ENCODE measurements at regions not wholly inside any gene's neighbourhood (a gene's known extent, or its start where the extent isn't known, plus 50 kb on each side); places are given as distances from the start of the nearest gene placed in this dataset.
"Not testable (repeated sequence)": the region's sequence is repeated elsewhere in the genome, so short reads cannot be mapped to it uniquely, and the experiment has no call there.

DNA sequence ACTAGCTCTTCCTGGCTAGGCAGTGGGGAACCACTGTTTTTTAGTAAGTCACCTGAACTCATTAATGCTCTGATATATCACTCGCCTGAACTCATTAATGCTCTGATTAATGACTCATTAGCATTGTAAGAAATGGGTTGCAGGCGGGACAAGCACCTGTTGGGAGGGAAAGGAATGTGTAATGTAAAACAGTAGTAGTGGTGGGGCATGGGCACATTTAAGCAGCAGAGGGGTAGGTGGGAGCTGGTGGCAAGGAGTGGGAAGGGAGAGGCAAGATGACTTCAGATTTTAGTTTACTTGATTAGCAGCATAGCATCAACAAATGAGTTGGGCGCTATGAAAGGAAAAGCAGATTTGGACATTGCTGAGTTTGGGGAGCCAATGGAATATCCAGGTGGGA is 68.2 kb downstream of the SYT15B start:
- H3K36me3 ChIP-seq (ENCODE audit: control insufficient read depth, insufficient read depth, low read length); H4K5ac ChIP-seq (ENCODE audit: low read length); H3K9ac ChIP-seq (ENCODE audit: low read length); H3K27ac ChIP-seq (ENCODE audit: low read depth, low read length); H2AK5ac ChIP-seq (ENCODE audit: low read length); H3K56ac ChIP-seq (ENCODE audit: low read length); H3K79me1 ChIP-seq (ENCODE audit: low read length); H2BK120ac ChIP-seq (ENCODE audit: low read depth, low read length); H3K4me1 ChIP-seq (ENCODE audit: control insufficient read depth, low read depth, low read length); DNase-seq; H3K18ac ChIP-seq (ENCODE audit: low read length); H3K27me3 ChIP-seq (ENCODE audit: insufficient read depth, low read length, poor library complexity); H2BK15ac ChIP-seq (replicated peaks; ENCODE audit: low read depth); H3K4me3 ChIP-seq (ENCODE audit: low read length); H4K8ac ChIP-seq (ENCODE audit: low read depth, low read length); H3K4me2 ChIP-seq (ENCODE audit: low read length); H3K4ac ChIP-seq (ENCODE audit: low read depth, low read length); H3K23ac ChIP-seq (ENCODE audit: low read length); H3K79me2 ChIP-seq (ENCODE audit: control insufficient read depth, insufficient read depth, low read length); H2BK5ac ChIP-seq (ENCODE audit: low read length): not testable (repeated sequence)
- WGBS (ENCODE audit: extremely low coverage, insufficient coverage, low lambda C conversion rate): no CpG with 5 or more reads among the region's 3 CpGs

DNA sequence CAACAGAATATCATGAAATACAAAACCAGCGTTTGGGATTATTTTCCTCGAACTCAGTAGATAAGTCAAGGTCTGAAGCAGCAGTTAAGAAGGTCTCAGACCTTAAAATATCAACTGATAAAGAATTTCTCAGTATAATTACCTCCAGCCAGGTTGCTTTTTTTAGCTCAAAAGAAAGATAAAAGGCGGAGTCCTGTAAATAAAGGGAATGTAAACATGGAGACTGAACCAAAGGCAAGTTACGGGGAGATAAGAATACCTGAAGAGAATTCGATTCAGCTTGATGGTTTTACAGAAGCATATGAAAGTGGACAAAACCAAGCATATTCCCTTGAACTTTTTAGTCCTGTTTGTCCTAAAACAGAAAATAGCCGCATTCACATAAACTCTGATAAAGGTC is 73.1 kb downstream of the SYT15B start:
- not testable (repeated sequence) for H3K27me3 ChIP-seq (ENCODE audit: insufficient read depth, low read length, poor library complexity); H4K5ac ChIP-seq (ENCODE audit: low read length); DNase-seq; H3K4me3 ChIP-seq (ENCODE audit: low read length); H3K79me1 ChIP-seq (ENCODE audit: low read length); H3K56ac ChIP-seq (ENCODE audit: low read length); H3K4me2 ChIP-seq (ENCODE audit: low read length); H3K4me1 ChIP-seq (ENCODE audit: control insufficient read depth, low read depth, low read length); H4K8ac ChIP-seq (ENCODE audit: low read depth, low read length); H2BK15ac ChIP-seq (replicated peaks; ENCODE audit: low read depth); H2BK5ac ChIP-seq (ENCODE audit: low read length); H3K79me2 ChIP-seq (ENCODE audit: control insufficient read depth, insufficient read depth, low read length); H3K27ac ChIP-seq (ENCODE audit: low read depth, low read length); H3K23ac ChIP-seq (ENCODE audit: low read length); H2AK5ac ChIP-seq (ENCODE audit: low read length); H3K4ac ChIP-seq (ENCODE audit: low read depth, low read length); H3K9ac ChIP-seq (ENCODE audit: low read length); H2BK120ac ChIP-seq (ENCODE audit: low read depth, low read length); H3K18ac ChIP-seq (ENCODE audit: low read length); H3K36me3 ChIP-seq (ENCODE audit: control insufficient read depth, insufficient read depth, low read length)
- WGBS (ENCODE audit: extremely low coverage, insufficient coverage, low lambda C conversion rate): no CpG with 5 or more reads among the region's 6 CpGs

DNA sequence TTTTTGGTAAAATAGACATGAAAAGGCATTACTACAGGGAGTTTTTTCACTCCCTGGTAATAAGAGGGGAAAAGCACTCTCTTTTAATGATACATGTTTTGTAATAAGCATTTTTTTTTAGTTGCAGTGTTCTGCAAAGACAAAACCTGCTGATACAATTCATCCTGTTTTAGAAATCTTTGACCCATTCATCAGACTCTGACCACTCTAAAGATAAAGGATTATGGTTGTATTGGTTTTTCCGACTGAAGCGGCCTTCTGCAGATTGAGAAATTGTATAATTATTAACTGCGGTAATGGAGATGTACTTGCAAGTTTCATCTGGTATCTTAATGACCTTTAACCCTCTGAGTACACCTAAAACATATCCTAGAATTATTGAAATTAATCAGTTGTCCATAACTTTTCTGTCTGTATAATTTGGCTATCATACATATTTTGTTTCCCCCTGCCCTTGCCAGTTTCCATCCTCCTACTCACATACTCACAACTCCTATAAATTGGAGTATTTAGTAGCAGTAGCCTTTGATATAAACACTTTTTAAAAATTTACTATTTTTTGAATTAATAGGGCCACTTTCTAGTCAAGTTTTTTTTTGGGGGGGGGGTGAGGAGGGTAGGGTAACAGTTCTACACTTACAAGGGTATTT is 79.4 kb downstream of the SYT15B start:
- H3K4me1 ChIP-seq (ENCODE audit: control insufficient read depth, low read depth, low read length); H3K4me3 ChIP-seq (ENCODE audit: low read length); H3K23ac ChIP-seq (ENCODE audit: low read length); H3K18ac ChIP-seq (ENCODE audit: low read length); H2AK5ac ChIP-seq (ENCODE audit: low read length); H2BK5ac ChIP-seq (ENCODE audit: low read length); H3K36me3 ChIP-seq (ENCODE audit: control insufficient read depth, insufficient read depth, low read length); H2BK120ac ChIP-seq (ENCODE audit: low read depth, low read length); H3K27ac ChIP-seq (ENCODE audit: low read depth, low read length); H2BK15ac ChIP-seq (replicated peaks; ENCODE audit: low read depth); H4K8ac ChIP-seq (ENCODE audit: low read depth, low read length); H3K4ac ChIP-seq (ENCODE audit: low read depth, low read length); H3K56ac ChIP-seq (ENCODE audit: low read length); DNase-seq; H3K9ac ChIP-seq (ENCODE audit: low read length); H3K79me2 ChIP-seq (ENCODE audit: control insufficient read depth, insufficient read depth, low read length); H4K5ac ChIP-seq (ENCODE audit: low read length); H3K27me3 ChIP-seq (ENCODE audit: insufficient read depth, low read length, poor library complexity); H3K79me1 ChIP-seq (ENCODE audit: low read length); H3K4me2 ChIP-seq (ENCODE audit: low read length): not testable (repeated sequence)
- no CpG with 5 or more reads among the region's 3 CpGs for WGBS (ENCODE audit: extremely low coverage, insufficient coverage, low lambda C conversion rate)

GRCh38 chr10:47681638-47681990 is 81.8 kb downstream of the SYT15B start:
- not testable (repeated sequence) for H3K79me1 ChIP-seq (ENCODE audit: low read length); H3K27me3 ChIP-seq (ENCODE audit: insufficient read depth, low read length, poor library complexity); H3K36me3 ChIP-seq (ENCODE audit: control insufficient read depth, insufficient read depth, low read length); H2BK15ac ChIP-seq (replicated peaks; ENCODE audit: low read depth); H3K4ac ChIP-seq (ENCODE audit: low read depth, low read length); H4K8ac ChIP-seq (ENCODE audit: low read depth, low read length); H3K56ac ChIP-seq (ENCODE audit: low read length); H3K4me1 ChIP-seq (ENCODE audit: control insufficient read depth, low read depth, low read length); H4K5ac ChIP-seq (ENCODE audit: low read length); H2BK120ac ChIP-seq (ENCODE audit: low read depth, low read length); H3K4me2 ChIP-seq (ENCODE audit: low read length); DNase-seq; H3K27ac ChIP-seq (ENCODE audit: low read depth, low read length); H3K4me3 ChIP-seq (ENCODE audit: low read length); H3K23ac ChIP-seq (ENCODE audit: low read length); H2AK5ac ChIP-seq (ENCODE audit: low read length); H3K18ac ChIP-seq (ENCODE audit: low read length); H3K79me2 ChIP-seq (ENCODE audit: control insufficient read depth, insufficient read depth, low read length); H2BK5ac ChIP-seq (ENCODE audit: low read length); H3K9ac ChIP-seq (ENCODE audit: low read length)
- WGBS (ENCODE audit: extremely low coverage, insufficient coverage, low lambda C conversion rate): no CpG with 5 or more reads among the region's 6 CpGs

DNA sequence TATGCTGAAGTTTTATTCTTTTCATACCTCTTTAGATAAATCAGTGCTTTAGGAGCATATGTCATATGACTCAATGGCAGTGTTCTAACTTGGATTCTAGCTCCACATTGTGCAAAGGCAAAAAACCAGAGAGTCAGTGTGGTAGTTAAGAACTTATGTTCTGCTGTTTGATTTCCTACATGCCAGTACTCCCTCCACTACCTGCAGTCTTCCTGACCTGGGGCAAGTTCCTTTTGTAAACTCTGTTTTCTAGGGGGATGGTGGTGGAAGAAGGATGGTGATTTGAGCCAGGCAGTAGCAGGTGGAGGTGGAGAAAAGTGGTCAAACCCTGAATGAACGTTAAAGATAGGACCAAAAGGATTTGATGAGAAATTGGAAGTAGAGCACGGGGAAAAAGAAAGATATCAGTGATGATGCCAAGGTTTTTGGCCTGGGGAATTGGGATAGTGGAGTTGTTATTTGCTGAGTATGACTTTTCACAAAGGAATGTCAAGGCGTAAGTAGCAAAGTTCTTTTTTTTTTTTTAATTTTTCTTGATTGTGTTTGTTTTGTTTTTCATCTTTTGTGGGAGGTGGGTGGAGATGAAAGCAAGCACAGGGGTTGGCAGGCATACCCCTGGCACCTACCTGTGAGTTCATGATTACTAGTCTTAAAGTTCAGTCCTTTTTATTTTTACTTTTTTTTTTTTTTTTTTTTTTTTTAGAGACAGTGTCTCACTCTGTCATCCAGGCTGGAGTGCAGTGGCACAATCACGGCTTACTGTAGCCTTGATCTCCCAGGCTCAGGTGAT is 82.3 kb downstream of the SYT15B start:
- WGBS (ENCODE audit: extremely low coverage, insufficient coverage, low lambda C conversion rate): no CpG with 5 or more reads among the region's 4 CpGs
- not testable (repeated sequence) for H3K4me2 ChIP-seq (ENCODE audit: low read length)

More for the DNA sequence above, 82.3 kb downstream of the SYT15B start:
- H3K36me3 ChIP-seq (ENCODE audit: control insufficient read depth, insufficient read depth, low read length); H2BK5ac ChIP-seq (ENCODE audit: low read length); H2BK120ac ChIP-seq (ENCODE audit: low read depth, low read length); H3K79me1 ChIP-seq (ENCODE audit: low read length); H3K4me3 ChIP-seq (ENCODE audit: low read length); H3K27me3 ChIP-seq (ENCODE audit: insufficient read depth, low read length, poor library complexity); H3K23ac ChIP-seq (ENCODE audit: low read length); H4K5ac ChIP-seq (ENCODE audit: low read length); H2BK15ac ChIP-seq (replicated peaks; ENCODE audit: low read depth); H3K27ac ChIP-seq (ENCODE audit: low read depth, low read length); H3K18ac ChIP-seq (ENCODE audit: low read length); H3K9ac ChIP-seq (ENCODE audit: low read length); H4K8ac ChIP-seq (ENCODE audit: low read depth, low read length); H3K79me2 ChIP-seq (ENCODE audit: control insufficient read depth, insufficient read depth, low read length); H3K4ac ChIP-seq (ENCODE audit: low read depth, low read length); H2AK5ac ChIP-seq (ENCODE audit: low read length); H3K4me1 ChIP-seq (ENCODE audit: control insufficient read depth, low read depth, low read length); H3K56ac ChIP-seq (ENCODE audit: low read length); DNase-seq: not testable (repeated sequence)

Data from mesendoderm (in vitro differentiated cells).